WTC11 (cell line): ENCODE measurements at regions not wholly inside any gene's neighbourhood (a gene's known extent, or its start where the extent isn't known, plus 50 kb on each side); places are given as distances from the start of the nearest gene placed in this dataset.

Source experiments
- ATAC-seq: fragments of 200-7000 bp; cut with Tn5 transposase; 2 replicates; pipeline ENCODE4 v1.10.0; 2021; ENCODE audit warnings: mild to moderate bottlenecking, moderate library complexity
- CTCF ChIA-PET: fragments of 300-600 bp; sonication (Branson Sonifier 250); formaldehyde crosslinking; loops from one replicate; lab custom pipeline; 2021; ENCODE audit warnings: antibody characterized with exemption; lab: Charles Lee
- POLR2A ChIA-PET: fragments of 350-600 bp; sonication (Branson Sonifier 250); formaldehyde crosslinking; loops from one replicate; lab custom pipeline; 2021; ENCODE audit warnings: antibody characterized with exemption; lab: Charles Lee
- DNase-seq: peaks from one replicate; pipeline ENCODE4 v3.0.0; 2021; ENCODE audit warnings: low spot score
- H3K27ac Mint-ChIP-seq: 2 replicates; pipeline ENCODE4 v1.8.0; 2021; ENCODE audit warnings: mixed read lengths
- H3K27me3 Mint-ChIP-seq: 2 replicates; pipeline ENCODE4 v1.8.0; 2021; ENCODE audit warnings: low read depth, mild to moderate bottlenecking, moderate library complexity, mixed read lengths
- H3K36me3 Mint-ChIP-seq: 2 replicates; pipeline ENCODE4 v1.8.0; 2021; ENCODE audit warnings: mixed read lengths
- H3K4me1 Mint-ChIP-seq: 2 replicates; pipeline ENCODE4 v1.8.0; 2022; ENCODE audit warnings: mixed read lengths
- H3K4me3 Mint-ChIP-seq: 2 replicates; pipeline ENCODE4 v1.8.0; 2021; ENCODE audit warnings: mild to moderate bottlenecking, moderate library complexity, mixed read lengths
- H3K9me3 Mint-ChIP-seq: 2 replicates; pipeline ENCODE4 v1.8.0; 2021; ENCODE audit warnings: mixed read lengths
- ATF2 ChIP-seq: sonication (generic); formaldehyde crosslinking; IDR thresholded peaks from 2 replicates; pipeline ENCODE4 v1.8.1; 2022; ENCODE audit warnings: low read depth, missing genetic modification reagents, borderline replicate concordance
- ATF6 ChIP-seq: sonication (generic); formaldehyde crosslinking; IDR thresholded peaks from 2 replicates; pipeline ENCODE4 v1.8.1; 2023; ENCODE audit warnings: mild to moderate bottlenecking, missing genetic modification reagents
- CDX4 ChIP-seq: fragments of 250-450 bp; sonication (Bioruptor Pico); IDR thresholded peaks from 2 replicates; pipeline ENCODE4 v1.9.0; 2021; ENCODE audit warnings: moderate library complexity, mild to moderate bottlenecking, inconsistent platforms, borderline replicate concordance
- CTCF ChIP-seq: fragments of 200-600 bp; IDR thresholded peaks from 2 replicates; pipeline ENCODE4 v1.8.0; 2022; ENCODE audit warnings: antibody characterized with exemption
- E2F4 ChIP-seq: sonication (generic); formaldehyde crosslinking; IDR thresholded peaks from 2 replicates; pipeline ENCODE4 v1.8.1; 2022; ENCODE audit warnings: low read depth, mild to moderate bottlenecking, moderate library complexity, missing genetic modification reagents, borderline replicate concordance
- ESRRA ChIP-seq: sonication (generic); formaldehyde crosslinking; IDR thresholded peaks from 2 replicates; pipeline ENCODE4 v1.8.1; 2022; ENCODE audit warnings: mild to moderate bottlenecking, missing genetic modification reagents, borderline replicate concordance
- JUN ChIP-seq: sonication (generic); formaldehyde crosslinking; IDR thresholded peaks from 2 replicates; pipeline ENCODE4 v1.8.0; 2023; ENCODE audit warnings: mild to moderate bottlenecking, missing genetic modification reagents
- NR2C2 ChIP-seq: sonication (generic); formaldehyde crosslinking; IDR thresholded peaks from 2 replicates; pipeline ENCODE4 v1.8.0; 2022; ENCODE audit warnings: mild to moderate bottlenecking, missing genetic modification reagents
- TCF7 ChIP-seq: sonication (generic); formaldehyde crosslinking; IDR thresholded peaks from 2 replicates; pipeline ENCODE4 v1.8.0; 2022; ENCODE audit warnings: mild to moderate bottlenecking, low read depth, missing genetic modification reagents, moderate library complexity
- TEAD4 ChIP-seq: sonication (generic); formaldehyde crosslinking; IDR thresholded peaks from 2 replicates; pipeline ENCODE4 v1.8.0; 2022; ENCODE audit warnings: mild to moderate bottlenecking, missing genetic modification reagents
- USF1 ChIP-seq: sonication (generic); formaldehyde crosslinking; IDR thresholded peaks from 2 replicates; pipeline ENCODE4 v1.8.0; 2022; ENCODE audit warnings: mild to moderate bottlenecking, missing genetic modification reagents
- USF2 ChIP-seq: sonication (generic); formaldehyde crosslinking; IDR thresholded peaks from 2 replicates; pipeline ENCODE4 v1.8.1; 2023; ENCODE audit warnings: mild to moderate bottlenecking, missing genetic modification reagents, moderate library complexity
- ZNF232 ChIP-seq: sonication (generic); formaldehyde crosslinking; IDR thresholded peaks from 2 replicates; pipeline ENCODE4 v1.8.0; 2022; ENCODE audit warnings: mild to moderate bottlenecking, missing genetic modification reagents
- ZNF263 ChIP-seq: sonication (generic); formaldehyde crosslinking; IDR thresholded peaks from 2 replicates; pipeline ENCODE4 v1.8.1; 2022; ENCODE audit warnings: low read depth, mild to moderate bottlenecking, moderate library complexity, missing genetic modification reagents
- ZNF416 ChIP-seq: fragments of 250-450 bp; sonication (Bioruptor Pico); IDR thresholded peaks from 2 replicates; pipeline ENCODE4 v1.9.0; 2021; ENCODE audit warnings: mild to moderate bottlenecking, inconsistent platforms
- ZNF425 ChIP-seq: fragments of 250-450 bp; sonication (Bioruptor Pico); conservative IDR thresholded peaks from 2 replicates; pipeline ENCODE4 v1.9.0; 2021; ENCODE audit warnings: mild to moderate bottlenecking

- no peak for DNase-seq
- H3K36me3 Mint-ChIP-seq: peaks cover 8% of the 10 kb centered on the region
- ATAC-seq: no peak
- H3K27ac Mint-ChIP-seq: no peak overlapping the region
- H3K27me3 Mint-ChIP-seq: no peaks in the 10 kb centered on the region; the same call in none of the 2 replicates
- no peak overlapping the region for H3K4me3 Mint-ChIP-seq
- POLR2A ChIA-PET: no interaction called here
- peaks cover 40% of the 10 kb centered on the region for H3K9me3 Mint-ChIP-seq
- no peak for TF ChIP-seq ZNF416 (CRISPR knock-in tag)
- no peak for TF ChIP-seq ZNF425 (CRISPR knock-in tag)
- no peak for TF ChIP-seq USF1 (CRISPR knock-in tag)
- TF ChIP-seq ZNF232 (CRISPR knock-in tag): no peak
- TF ChIP-seq TCF7 (CRISPR knock-in tag): no peak
- TF ChIP-seq ESRRA (CRISPR knock-in tag): no peak
- no peak for TF ChIP-seq ZNF263 (CRISPR knock-in tag)
- TF ChIP-seq CDX4 (CRISPR knock-in tag): no peak
- no peak for TF ChIP-seq ATF2 (CRISPR knock-in tag)
- TF ChIP-seq ATF6: no peak
- TF ChIP-seq CTCF: no peak
- TF ChIP-seq NR2C2 (CRISPR knock-in tag): no peak
- no peak for TF ChIP-seq USF2 (CRISPR knock-in tag)
- no peak for TF ChIP-seq JUN
- no peak for TF ChIP-seq TEAD4
- no peak for TF ChIP-seq E2F4
- TF ChIP-seq, all 79 proteins: peak for 0
- CTCF ChIA-PET: no interaction called here
- H3K4me1 Mint-ChIP-seq: no peaks in the 10 kb centered on the region
Observed at GRCh38 chr5:10173716-10174115, 76.0 kb downstream of the ATPSCKMT start.
